Astrocyte of the spinal cord (primary cell): ENCODE measurements at regions not wholly inside any gene's neighbourhood (a gene's known extent, or its start where the extent isn't known, plus 50 kb on each side); places are given as distances from the start of the nearest gene placed in this dataset.

Experiments used
- DNase-seq: peaks from one replicate; pipeline ENCODE4 v3.0.0; 2011; ENCODE audit warnings: low read depth, low spot score
- H3K4me3 ChIP-seq: 2 replicates; pipeline ENCODE4 v1.5.1; 2011; ENCODE audit warnings: low read depth, mild to moderate bottlenecking, low read length, moderate library complexity
- in situ Hi-C: cut with HindIII; loops from 2 replicates; pipeline ENCODE4 v1.10.0; 2017; ENCODE audit warnings: low sequenced_read_pairs
- TF ChIP-seq, protein P1 (sequence below): IDR thresholded peaks from 2 replicates; pipeline ENCODE4 v1.5.1; 2012; ENCODE audit warnings: low read depth, mild to moderate bottlenecking, low read length, inconsistent platforms

DNA sequence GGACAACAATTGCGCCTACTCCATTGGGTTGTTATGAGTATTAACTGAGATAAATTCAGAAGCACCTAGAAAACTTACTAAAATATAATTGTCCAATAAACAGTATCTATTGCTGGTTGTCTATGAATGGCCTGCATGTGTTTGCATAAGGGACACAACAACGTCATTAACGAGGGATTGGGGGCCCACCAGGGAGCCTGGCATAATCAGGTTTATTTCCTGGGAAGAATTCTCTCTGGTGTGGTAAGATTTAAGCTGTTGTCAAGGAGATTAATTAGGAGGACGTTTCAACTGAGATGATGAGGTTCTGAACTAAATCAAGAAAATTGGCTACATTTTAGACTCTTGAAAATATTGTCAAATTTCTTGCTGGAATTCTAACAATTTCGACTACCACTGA, 176.1 kb upstream of the CDIN1 start:
- no peak for DNase-seq
- no peak overlapping the region for H3K4me3 ChIP-seq
- in situ Hi-C loops, result no loop called here
- TF ChIP-seq, protein P1, sequence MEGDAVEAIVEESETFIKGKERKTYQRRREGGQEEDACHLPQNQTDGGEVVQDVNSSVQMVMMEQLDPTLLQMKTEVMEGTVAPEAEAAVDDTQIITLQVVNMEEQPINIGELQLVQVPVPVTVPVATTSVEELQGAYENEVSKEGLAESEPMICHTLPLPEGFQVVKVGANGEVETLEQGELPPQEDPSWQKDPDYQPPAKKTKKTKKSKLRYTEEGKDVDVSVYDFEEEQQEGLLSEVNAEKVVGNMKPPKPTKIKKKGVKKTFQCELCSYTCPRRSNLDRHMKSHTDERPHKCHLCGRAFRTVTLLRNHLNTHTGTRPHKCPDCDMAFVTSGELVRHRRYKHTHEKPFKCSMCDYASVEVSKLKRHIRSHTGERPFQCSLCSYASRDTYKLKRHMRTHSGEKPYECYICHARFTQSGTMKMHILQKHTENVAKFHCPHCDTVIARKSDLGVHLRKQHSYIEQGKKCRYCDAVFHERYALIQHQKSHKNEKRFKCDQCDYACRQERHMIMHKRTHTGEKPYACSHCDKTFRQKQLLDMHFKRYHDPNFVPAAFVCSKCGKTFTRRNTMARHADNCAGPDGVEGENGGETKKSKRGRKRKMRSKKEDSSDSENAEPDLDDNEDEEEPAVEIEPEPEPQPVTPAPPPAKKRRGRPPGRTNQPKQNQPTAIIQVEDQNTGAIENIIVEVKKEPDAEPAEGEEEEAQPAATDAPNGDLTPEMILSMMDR, result no peak

DNA sequence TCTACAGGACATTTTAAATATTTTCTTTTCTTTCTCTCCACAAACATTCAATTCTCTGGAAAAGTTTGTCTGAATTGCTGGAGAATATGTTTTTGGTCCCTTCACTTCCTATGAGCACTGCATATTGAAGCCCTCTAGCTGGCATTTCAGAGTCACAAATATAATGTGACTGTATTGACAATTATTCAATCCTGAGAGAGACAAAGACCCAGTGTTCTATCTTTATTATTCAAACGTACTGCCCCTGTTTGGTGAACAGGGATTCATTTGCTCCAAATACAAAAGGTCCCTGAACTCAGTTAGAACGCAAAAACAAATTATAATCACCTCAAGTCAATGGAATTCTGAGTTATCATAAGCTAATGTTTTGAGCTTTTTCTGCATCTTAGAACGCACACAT, 173.1 kb upstream of the CDIN1 start:
- no peak overlapping the region for H3K4me3 ChIP-seq
- in situ Hi-C loops, result no loop called here
- DNase-seq, result no peak
- TF ChIP-seq, protein P1, result no peak

DNA sequence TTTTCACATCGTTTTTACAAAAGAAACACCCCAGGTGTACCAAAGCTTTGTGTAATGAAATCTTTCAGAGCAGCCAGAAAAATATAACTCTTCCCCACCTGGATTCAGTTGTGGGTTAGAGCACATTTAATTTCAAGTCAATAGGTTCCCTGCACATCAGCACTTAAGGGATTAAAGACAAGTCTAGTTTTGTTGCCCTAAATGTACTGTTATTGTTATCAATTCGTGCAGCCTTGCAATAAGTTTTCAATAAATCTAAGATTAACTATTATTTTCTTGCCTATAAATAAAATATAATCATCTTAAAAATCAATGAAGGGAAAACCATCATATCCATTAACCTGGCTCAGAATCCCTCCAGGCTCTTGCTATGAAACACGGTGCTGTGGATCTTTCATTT, 172.5 kb upstream of the CDIN1 start:
- DNase-seq, result no peak
- TF ChIP-seq, protein P1, result no peak
- in situ Hi-C loops, result no loop called here
- H3K4me3 ChIP-seq, result no peak overlapping the region

DNA sequence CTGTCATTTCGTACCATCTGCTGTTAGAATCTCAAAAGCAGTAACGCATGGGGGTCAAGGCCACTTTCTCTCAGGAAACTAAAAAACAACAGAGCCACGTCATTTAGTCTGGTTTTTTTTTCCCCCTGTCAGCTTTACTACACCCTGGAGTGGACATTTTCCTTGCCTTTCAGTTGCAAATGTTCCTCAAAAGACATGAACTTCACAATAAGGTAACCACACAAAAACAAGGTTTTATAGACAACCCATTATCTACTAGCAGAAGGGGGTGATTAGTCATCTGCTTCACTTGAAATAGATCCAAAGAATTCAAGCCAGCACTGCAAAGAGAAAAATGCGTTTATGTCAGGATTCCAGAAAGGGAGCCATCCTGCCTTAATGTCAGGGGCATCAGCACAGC, 171.8 kb upstream of the CDIN1 start:
- DNase-seq, result peak; percentile 89
- TF ChIP-seq, protein P1, result no peak
- H3K4me3 ChIP-seq, result no peak overlapping the region
- in situ Hi-C loops, result no loop called here

DNA sequence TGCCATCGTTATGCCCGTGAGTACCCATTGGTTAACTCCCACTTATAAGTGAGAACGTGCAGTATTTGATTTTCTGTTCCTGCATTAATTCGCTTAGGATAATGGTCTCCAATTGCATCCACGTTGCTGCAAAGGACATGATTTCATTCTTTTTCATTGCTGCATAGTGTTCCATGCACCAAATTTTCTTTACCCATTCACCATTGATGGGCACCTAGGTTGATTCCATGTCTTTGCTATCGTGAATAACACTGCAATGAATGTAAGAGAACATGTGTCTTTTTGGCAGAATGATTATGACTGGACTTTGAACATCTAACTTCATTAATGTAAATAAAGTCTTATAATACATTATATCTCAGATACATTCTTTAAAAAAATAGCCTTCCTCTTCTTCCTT, 169.6 kb upstream of the CDIN1 start:
- H3K4me3 ChIP-seq, result no peak overlapping the region
- TF ChIP-seq, protein P1, result no peak
- no peak for DNase-seq
- in situ Hi-C loops, result no loop called here

DNA sequence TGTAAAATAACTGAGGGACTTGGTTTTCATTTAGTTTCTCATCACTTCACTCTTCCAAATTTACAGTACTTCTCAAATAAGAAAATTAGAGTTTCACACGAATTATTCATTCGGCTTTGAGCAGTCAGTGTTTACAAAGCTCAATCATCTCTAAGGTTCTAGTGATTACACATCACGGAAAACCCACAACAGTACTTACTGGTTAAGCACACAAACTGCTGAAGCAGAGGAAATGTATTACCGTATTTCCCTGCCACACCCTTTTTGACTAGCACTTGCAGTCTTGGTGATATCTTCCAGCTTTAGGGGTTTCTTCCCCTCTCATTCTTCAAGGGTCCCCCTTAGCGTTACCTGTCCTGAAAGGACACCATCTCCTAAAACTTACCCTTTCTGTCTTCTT, 164.8 kb upstream of the CDIN1 start:
- TF ChIP-seq, protein P1, result no peak
- in situ Hi-C loops, result no loop called here
- peak; percentile 42 for DNase-seq
- no peak overlapping the region for H3K4me3 ChIP-seq

DNA sequence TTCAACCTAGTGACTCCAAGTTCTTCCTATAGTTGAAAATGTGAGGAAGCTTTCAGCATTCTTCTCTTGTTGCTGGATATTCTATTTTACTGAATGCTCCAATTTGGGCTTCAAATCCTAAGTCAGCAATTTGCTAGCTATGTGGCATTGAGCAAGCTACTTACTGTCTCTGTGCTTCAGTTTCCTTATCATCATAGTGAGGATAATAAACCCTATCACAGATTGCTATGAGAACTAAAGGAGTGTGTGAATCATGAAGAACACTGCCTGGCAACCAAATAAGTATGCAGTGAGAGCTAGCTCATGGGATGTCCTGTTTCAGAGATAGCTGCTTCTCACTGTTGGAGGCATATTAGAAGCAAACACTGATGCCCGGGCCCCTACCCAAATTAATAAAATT, 163.8 kb upstream of the CDIN1 start:
- H3K4me3 ChIP-seq, result no peak overlapping the region
- in situ Hi-C loops, result no loop called here
- peak; percentile 52 for DNase-seq
- TF ChIP-seq, protein P1, result no peak
